NCI-H748 treated with DMSO at 0.1 percent for 48 hours (cell line): ENCODE measurements at regions not wholly inside any gene's neighbourhood (a gene's known extent, or its start where the extent isn't known, plus 50 kb on each side); places are given as distances from the start of the nearest gene placed in this dataset.
"Not testable (repeated sequence)": the region's sequence is repeated elsewhere in the genome, so short reads cannot be mapped to it uniquely, and the experiment has no call there.

Source experiments
- DNase-seq: peaks from one replicate; lab custom pipeline; 2025; lab: John Stamatoyannopoulos, UW

GRCh38 chr3:74273555-74274402 lies 340.7 kb downstream of the CNTN3 start:
- no peak for DNase-seq

GRCh38 chr3:74273091-74273490 lies 341.4 kb downstream of the CNTN3 start:
- no peak for DNase-seq

DNA sequence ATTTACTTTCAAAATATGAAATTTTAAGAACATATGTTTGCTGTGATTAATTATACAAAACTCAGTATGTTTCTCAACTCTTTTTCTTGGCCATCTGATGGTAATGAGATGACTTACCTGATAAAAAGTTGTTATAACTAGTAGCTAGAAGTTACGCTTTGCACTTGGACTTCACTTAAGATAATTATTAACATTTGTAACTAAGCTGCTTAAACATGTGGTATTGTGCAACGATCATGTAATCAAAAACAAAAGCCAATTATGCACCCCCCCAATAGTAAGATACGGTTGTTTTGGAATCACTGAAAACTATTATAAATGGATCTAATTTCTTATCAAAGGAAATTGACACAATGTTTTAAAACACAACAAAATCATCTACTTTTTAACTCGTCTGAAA lies 342.9 kb downstream of the CNTN3 start:
- no peak for DNase-seq

DNA sequence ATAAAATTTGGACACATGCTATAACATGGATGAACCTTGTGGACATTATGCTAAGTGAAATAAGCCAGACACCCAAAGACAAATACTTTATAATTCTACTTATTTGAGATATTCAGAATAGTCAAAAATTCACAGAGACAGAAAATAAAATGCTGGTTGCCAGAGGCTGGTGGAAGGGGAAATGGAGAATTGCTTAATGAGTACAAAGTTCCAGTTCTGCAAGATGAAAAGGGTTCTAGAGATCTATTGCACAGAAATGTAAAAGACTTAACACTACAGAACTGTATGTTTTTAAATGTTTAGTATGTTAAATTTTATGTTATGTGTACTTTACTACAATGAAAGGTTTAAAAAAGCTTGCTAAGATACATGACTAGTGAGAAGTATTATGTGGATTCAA lies 344.8 kb downstream of the CNTN3 start:
- DNase-seq = no peak

GRCh38 chr3:74268753-74269152 lies 345.7 kb downstream of the CNTN3 start:
- DNase-seq = no peak

DNA sequence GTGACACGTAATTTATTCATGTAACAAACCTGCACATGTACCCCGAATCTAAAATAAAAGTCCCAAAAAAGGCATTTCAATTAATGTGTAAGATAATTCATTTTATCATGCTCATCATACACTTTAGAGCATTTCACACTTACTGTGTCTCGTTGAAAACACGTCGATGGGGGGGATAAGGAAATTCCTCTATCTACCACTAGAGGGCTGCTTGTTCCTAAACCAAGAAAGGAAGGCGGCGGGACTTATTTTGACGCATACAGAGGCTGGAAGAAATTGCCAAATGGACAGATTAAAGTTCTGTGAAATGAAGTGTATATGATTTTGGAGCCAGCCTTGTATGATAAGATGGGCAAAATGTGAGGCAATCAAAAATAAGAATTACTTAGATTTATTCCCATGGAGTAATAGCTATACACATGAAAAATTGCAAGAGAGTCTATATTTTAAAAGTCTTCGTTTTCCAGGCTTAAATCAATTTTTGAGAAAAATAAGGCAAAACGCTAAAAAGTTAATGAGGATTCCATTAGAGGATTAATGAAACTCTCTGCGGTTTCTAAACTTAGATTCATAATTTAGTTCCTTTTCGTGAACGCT lies 346.8 kb downstream of the CNTN3 start:
- DNase-seq = no peak

GRCh38 chr3:74267131-74267530 lies 347.3 kb downstream of the CNTN3 start:
- no peak for DNase-seq

DNA sequence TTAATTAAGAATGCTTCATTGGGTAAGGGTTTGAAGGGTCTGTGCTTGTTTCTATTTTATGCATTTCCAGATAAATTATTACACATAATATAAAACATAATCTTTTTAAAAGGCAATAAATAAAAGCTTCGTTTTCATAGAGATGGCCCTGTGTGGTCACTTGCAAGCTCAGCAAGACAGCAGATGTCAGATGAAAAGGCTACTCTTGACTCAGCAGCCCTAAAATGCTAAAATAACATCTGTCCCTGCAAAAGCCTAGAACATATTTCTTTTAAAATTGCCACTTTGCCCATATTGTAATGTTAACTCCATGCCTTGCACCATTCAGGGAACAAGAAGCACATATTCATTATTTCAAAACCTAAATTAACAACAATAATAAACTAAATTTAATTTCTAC lies 349.4 kb downstream of the CNTN3 start:
- DNase-seq = no peak

- DNase-seq = no peak
Observed at GRCh38 chr3:74263031-74263430, 351.4 kb downstream of the CNTN3 start.

- no peak for DNase-seq
Observed at GRCh38 chr3:74233091-74233490, 381.4 kb downstream of the CNTN3 start.

- DNase-seq = no peak
Observed at GRCh38 chr3:74217467-74217866, 397.0 kb downstream of the CNTN3 start.

GRCh38 chr3:74214286-74214685 lies 400.2 kb downstream of the CNTN3 start:
- no peak for DNase-seq

DNA sequence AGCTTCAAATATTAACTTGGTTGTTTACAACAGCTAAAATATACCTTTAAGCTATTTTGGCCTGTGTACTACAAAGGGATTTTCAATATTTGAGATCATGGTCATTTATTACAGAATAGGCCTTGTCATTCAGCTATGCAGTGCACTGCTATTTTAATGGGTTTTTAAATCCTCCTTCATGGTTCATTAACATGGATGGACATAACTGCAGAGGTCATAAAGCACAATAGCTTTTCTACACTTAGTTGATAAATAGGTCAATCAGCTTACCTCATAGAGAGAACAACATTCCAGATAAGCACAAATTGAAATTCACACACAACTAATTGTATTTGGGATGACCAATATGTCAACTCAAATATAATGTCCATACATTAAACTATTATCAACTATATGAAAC lies 403.7 kb downstream of the CNTN3 start:
- DNase-seq = no peak

DNA sequence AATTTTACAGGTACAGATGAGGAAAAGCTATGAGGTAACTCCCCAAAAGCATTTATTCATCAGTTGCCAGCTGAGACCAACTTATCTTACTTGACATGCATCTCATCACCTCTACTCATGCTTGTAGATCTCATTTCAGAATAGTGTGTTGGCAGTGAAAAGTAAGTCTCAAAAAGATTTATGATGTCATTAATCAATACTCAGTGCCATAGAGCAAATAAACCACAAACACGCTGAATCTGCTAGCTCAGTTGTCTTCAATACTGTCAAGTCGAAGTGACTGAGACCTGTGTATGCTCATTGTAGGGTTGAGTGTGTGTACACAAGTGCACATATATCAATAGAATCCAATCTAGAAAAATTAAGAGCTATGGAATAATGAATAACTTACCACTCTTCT lies 413.5 kb downstream of the CNTN3 start:
- DNase-seq = no peak

DNA sequence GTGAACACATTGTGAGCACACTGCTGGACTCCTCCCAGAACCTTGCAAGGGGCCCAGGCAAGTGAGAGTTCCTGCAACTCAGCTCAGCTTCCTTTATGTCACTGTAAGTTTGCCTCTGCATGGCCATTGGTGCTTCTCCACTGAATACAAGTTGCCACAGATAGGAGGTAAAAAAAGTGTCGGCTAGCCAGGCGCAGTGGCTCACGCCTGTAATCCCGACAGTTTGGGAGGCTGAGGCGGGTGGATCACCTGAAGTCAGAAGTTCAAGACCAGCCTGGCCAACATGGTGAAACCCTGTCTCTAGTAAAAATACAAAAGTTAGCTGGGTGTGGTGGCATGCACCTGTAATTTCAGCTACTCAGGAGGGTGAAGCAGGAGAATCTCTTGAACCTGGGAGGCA lies 435.8 kb downstream of the CNTN3 start:
- DNase-seq = not testable (repeated sequence)

GRCh38 chr3:74173090-74173489 lies 441.4 kb downstream of the CNTN3 start:
- DNase-seq = peak; percentile 29

DNA sequence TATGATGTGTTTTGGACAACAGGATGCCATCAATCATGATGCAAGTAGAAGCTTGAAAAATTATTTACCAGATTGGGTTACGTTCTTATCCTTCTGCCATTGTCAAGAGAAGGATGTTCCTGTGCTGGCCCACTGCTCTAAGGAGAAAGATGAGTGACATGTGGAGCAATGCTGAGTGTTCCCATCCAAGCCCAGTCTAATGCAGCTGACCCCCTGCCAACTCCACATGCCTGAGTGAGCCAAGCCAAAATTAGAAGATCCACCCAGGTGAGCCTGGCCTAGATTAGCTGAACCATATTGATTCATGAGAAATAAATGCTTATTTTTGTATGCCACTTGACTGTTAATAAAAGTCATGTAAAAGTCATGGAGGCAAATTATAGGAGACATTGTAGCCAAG lies 446.5 kb downstream of the CNTN3 start:
- no peak for DNase-seq

DNA sequence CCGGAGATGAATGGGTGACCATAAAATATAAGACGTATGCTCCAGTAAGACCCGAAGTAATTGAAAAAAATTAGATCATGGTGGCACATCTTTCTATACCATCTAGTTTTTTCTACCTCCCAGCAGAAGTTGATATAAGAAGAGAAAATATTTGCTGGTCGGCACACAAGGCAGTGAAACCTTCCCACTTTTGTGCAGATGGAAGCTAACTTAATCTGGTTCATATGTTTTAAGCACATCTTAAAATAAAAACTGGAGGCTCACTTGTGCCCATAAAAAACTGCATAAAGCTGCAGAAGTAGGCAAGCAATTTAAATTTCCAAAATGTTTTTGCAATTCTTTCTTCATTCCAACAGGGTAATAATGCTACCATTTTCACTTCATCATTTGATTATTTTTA lies 449.2 kb downstream of the CNTN3 start:
- no peak for DNase-seq

- no peak for DNase-seq
Observed at GRCh38 chr3:74149466-74149865, 465.0 kb downstream of the CNTN3 start.

- DNase-seq = no peak
Observed at GRCh38 chr3:74145277-74145676, 469.2 kb downstream of the CNTN3 start.

DNA sequence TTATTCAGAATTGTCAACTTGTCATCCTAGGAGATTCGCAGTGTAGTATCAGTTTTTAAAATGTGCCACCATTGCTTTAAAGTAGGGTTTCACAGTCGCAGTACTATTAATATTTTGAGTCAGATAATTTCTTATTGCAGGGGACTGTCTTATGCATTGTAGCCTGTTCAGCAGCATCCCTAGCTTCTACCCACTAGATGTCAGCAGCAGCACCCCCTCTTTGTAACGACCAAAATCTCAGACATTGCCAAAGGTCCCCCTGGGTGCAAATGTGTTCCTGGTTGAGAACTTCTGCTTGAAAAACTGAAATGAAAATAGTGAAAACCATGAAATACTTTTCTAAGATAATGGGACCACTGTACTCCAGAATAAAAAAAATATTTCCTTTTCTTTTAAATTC lies 474.8 kb downstream of the CNTN3 start:
- no peak for DNase-seq

DNA sequence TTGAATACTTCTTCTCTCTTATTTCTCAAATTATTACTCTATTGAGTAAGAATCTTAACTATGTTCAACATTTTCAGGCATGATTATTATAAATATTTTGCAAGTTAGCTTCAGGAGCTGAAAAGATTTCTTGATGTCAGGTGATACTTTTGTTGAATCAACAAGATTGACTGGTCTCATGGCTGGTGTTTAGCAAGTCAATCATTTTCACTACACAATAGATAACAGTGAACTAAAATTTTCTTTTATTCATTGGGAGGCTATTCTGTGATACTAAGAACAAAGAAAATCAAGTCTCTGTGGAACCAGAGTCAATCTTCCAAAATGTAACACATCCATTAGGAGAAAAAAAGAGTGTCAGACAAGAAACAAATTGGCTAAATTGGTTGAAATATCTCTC lies 476.7 kb downstream of the CNTN3 start:
- no peak for DNase-seq

DNA sequence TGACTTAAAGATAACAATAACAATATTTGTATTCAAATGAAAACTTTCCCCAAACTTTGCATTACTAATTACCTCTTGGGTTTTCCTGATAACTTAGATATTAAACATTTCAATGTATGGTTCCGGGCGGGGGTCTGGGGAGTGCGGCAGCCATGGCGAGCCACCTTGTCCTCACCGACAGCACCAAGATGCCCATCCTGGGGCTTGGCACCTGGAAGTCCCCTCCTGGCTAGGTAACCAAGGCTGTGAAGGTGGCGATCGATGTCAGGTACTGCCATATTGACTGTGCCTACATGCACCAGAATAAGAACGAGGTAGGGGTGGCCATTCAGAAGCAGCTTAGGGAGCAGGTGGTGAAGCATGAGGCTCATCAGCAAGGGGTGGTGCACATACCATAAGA lies 478.7 kb downstream of the CNTN3 start:
- no peak for DNase-seq

DNA sequence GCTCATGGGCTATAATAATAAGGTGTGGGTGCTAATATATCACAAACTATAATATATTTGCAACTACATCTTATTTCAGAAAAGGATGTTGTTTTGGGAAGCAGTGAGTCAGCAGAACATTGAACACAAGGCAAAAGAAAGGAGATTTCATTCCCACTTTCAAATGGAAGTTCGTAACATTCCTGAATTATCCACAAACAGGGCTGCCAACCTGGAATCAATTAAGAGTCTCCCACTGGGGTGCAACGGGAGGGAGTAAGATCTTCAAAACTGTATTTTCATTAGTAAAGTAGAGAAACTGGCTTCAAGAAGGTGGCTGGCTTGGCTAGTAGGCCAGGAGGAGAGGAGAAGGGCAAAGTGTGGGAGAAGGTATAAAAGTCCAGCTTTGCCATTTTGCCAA lies 479.6 kb downstream of the CNTN3 start:
- DNase-seq = no peak
